ENCODE measurements at regions not wholly inside any gene's neighbourhood (a gene's known extent, or its start where the extent isn't known, plus 50 kb on each side); places are given as distances from the start of the nearest gene placed in this dataset.

GRCh38 chr7:10677668-10678232 is 295.9 kb upstream of the PHF14 start:
- H3K36me3 ChIP-seq (ENCODE audit: control insufficient read depth in 2 of 2, insufficient read depth in 1 of 2, low read length in 2 of 2) = no peaks in the 10 kb centered on the region
- H3K27ac ChIP-seq (ENCODE audit: extremely low read depth, low read depth, low read length) = no peak overlapping the region
- POLR2A ChIA-PET = no interaction called here
- no peaks in the 10 kb centered on the region for H3K9me3 ChIP-seq (ENCODE audit: control insufficient read depth, insufficient read depth, low read depth, low read length)
- CTCF ChIA-PET = no interaction called here
- H3K4me3 ChIP-seq (ENCODE audit: low read depth, low read length) = no peak overlapping the region
- H3K4me1 ChIP-seq (ENCODE audit: control insufficient read depth, insufficient read depth, low read length) = no peaks in the 10 kb centered on the region
- TF ChIP-seq ZNF549 (tag by site-specific recombination; IDR thresholded peaks at IDR 0.05) = no peak

- TF ChIP-seq ZNF155 (tag by site-specific recombination; IDR thresholded peaks at IDR 0.05) (no peak), ZNF830 (tag by site-specific recombination; IDR thresholded peaks at IDR 0.05; ENCODE audit: low read depth) (no peak), ZNF510 (tag by site-specific recombination; IDR thresholded peaks at IDR 0.05; ENCODE audit: insufficient replicate concordance) (no peak), ZNF654 (tag by site-specific recombination; IDR thresholded peaks at IDR 0.05; ENCODE audit: low read depth) (no peak), ZNF692 (tag by site-specific recombination; IDR thresholded peaks at IDR 0.05) (no peak), ZSCAN4 (tag by site-specific recombination; IDR thresholded peaks at IDR 0.05) (no peak)
- Histone ChIP-seq H3K27ac (ENCODE audit: extremely low read depth, low read depth, low read length) (no peak overlapping the region), H3K36me3 (ENCODE audit: control insufficient read depth in 2 of 2, insufficient read depth in 1 of 2, low read length in 2 of 2) (no peaks in the 10 kb centered on the region), H3K4me1 (ENCODE audit: control insufficient read depth, insufficient read depth, low read length) (no peaks in the 10 kb centered on the region), H3K9me3 (ENCODE audit: control insufficient read depth, insufficient read depth, low read depth, low read length) (no peaks in the 10 kb centered on the region), H3K4me3 (ENCODE audit: low read depth, low read length) (no peak overlapping the region)
- POLR2A ChIA-PET = no interaction called here
- CTCF ChIA-PET = no interaction called here
These were observed 289.1 kb upstream of the PHF14 start for GRCh38 chr7:10684606-10685005.

GRCh38 chr7:10685040-10685439 is 288.6 kb upstream of the PHF14 start:
- Histone ChIP-seq H3K27ac (ENCODE audit: extremely low read depth, low read depth, low read length) (no peak overlapping the region), H3K9me3 (ENCODE audit: control insufficient read depth, insufficient read depth, low read depth, low read length) (no peaks in the 10 kb centered on the region), H3K4me1 (ENCODE audit: control insufficient read depth, insufficient read depth, low read length) (no peaks in the 10 kb centered on the region), H3K4me3 (ENCODE audit: low read depth, low read length) (no peak overlapping the region), H3K36me3 (ENCODE audit: control insufficient read depth in 2 of 2, insufficient read depth in 1 of 2, low read length in 2 of 2) (no peaks in the 10 kb centered on the region)
- ChIA-PET CTCF (no interaction called here), POLR2A (no interaction called here)
- TF ChIP-seq PRDM4 (tag by site-specific recombination; IDR thresholded peaks at IDR 0.05) (no peak), ZNF280D (tag by site-specific recombination; IDR thresholded peaks at IDR 0.05) (no peak), ZNF335 (tag by site-specific recombination; conservative IDR thresholded peaks at IDR 0.05) (no peak), ZNF416 (tag by site-specific recombination; IDR thresholded peaks at IDR 0.05) (no peak), ZNF19 (tag by site-specific recombination; IDR thresholded peaks at IDR 0.05; ENCODE audit: low read depth) (no peak), BCL11B (tag by site-specific recombination; IDR thresholded peaks at IDR 0.05; ENCODE audit: low read depth) (no peak), ZNF548 (tag by site-specific recombination; IDR thresholded peaks at IDR 0.05) (no peak), ZBTB44 (tag by site-specific recombination; IDR thresholded peaks at IDR 0.05) (no peak), ZNF792 (tag by site-specific recombination; IDR thresholded peaks at IDR 0.05) (no peak), ZNF561 (tag by site-specific recombination; IDR thresholded peaks at IDR 0.05; ENCODE audit: borderline replicate concordance) (no peak), TSHZ1 (tag by site-specific recombination; IDR thresholded peaks at IDR 0.05; ENCODE audit: borderline replicate concordance) (no peak)

Measured in HEK293 (cell line).